Stimulated activated CD8-positive, alpha-beta memory T cell treated with anti-CD3 and anti-CD28 coated beads, Interleukin-7, amount 100 ng/mL, for 48 hours (primary cell): ENCODE measurements at regions not wholly inside any gene's neighbourhood (a gene's known extent, or its start where the extent isn't known, plus 50 kb on each side); places are given as distances from the start of the nearest gene placed in this dataset.
"Not testable (repeated sequence)": the region's sequence is repeated elsewhere in the genome, so short reads cannot be mapped to it uniquely, and the experiment has no call there.

ENCODE experiments used
- DNase-seq, 2 donors: peaks; one replicate each; pipeline ENCODE4 v3.0.0-alpha.2; 2020; ENCODE audit warnings: low read depth in 1 of 2; ENCODE audit errors: extremely low read depth in 1 of 2

GRCh38 chr20:53803492-53804155 is 210.0 kb upstream of the ZNF217 start:
- no peak for DNase-seq

- no peak for DNase-seq
Measured at GRCh38 chr20:53801609-53802370, 208.2 kb upstream of the ZNF217 start.

- DNase-seq: no peak
Measured at GRCh38 chr20:53800883-53801604, 207.4 kb upstream of the ZNF217 start.

GRCh38 chr20:53800418-53800817 is 206.8 kb upstream of the ZNF217 start:
- no peak for DNase-seq

DNA sequence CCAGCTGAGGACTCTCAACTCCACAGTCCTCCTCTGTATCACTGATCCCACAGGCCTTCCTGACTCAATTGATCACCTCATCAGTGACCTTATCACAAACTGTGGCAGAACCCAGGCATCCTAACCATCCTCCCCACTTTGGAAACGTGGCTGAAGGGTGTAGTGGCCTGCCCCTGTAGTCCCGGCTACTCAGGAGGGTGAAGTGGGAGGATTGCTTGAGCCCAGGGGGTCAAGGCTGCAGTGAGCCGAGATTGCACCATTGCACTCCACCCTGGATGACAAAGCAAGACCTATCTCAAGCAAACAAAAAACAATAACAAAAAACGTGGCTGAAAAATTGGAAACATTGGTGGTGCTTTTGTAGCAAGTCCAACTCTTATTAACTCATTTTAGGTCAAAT is 203.4 kb upstream of the ZNF217 start:
- DNase-seq: no peak

- no peak for DNase-seq
Measured at GRCh38 chr20:53795170-53795569, 201.5 kb upstream of the ZNF217 start.

- DNase-seq: no peak
Measured at GRCh38 chr20:53794529-53795115, 201.0 kb upstream of the ZNF217 start.

- DNase-seq: no peak
Measured at GRCh38 chr20:53793783-53794383, 200.2 kb upstream of the ZNF217 start.

DNA sequence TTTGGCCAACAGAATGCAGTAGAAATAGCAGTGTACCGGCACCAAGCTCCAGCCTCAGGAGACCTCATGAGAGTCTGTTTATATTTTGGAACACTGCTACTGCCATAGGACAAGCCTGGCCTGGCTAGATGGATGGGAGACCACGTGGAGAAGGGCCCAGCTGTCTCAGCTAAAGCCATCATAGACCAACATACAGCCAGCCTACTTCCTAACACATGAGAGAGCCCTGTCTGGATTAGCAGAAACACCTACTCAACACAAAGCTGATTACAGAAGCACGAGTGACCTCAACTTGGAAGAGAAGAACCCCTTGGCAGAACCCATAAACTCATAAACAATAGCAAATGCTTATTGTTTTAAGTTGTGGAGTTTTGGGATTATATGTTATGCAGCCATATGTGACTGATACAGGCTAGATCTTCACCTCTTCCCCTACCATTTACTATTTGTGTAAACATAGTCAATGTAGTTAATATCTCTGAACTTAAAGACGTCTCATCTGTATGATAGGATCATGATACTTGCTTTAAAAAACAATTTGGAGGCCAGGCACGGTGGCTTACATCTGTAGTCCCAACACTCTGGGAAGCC is 199.4 kb upstream of the ZNF217 start:
- no peak for DNase-seq

DNA sequence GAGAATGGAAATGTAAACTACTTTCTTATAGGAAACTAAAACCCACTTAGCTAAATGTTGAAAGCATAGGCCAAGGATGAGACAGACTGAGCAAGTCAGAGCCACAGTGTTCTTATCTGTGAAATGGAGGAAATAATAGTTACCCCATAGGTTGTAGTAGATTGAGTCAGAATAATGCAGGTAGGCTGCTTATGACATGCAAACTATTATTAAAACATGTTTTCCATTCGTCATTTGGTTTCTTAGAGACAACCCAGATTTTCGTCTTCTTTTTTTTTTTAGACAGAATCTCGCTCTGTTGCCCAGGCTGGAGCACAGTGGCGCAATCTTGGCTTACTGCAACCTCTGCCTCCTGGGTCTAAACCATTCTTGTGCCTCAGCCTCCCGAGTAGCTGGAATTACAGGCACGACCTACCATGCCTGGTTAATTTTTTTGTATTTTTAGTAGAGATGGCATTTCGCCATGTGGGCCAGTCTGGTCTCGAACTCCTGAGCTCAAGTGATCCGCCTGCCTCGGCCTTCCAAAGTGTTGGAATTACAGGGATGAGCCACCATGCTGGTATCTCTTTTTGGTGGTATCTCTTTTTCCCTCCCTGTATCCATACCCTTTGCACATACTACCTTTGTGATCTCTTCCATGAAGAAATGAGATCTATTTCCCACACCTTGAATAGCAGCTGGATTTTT is 196.5 kb upstream of the ZNF217 start:
- no peak for DNase-seq

GRCh38 chr20:53788253-53789022 is 194.8 kb upstream of the ZNF217 start:
- DNase-seq: no peak

DNA sequence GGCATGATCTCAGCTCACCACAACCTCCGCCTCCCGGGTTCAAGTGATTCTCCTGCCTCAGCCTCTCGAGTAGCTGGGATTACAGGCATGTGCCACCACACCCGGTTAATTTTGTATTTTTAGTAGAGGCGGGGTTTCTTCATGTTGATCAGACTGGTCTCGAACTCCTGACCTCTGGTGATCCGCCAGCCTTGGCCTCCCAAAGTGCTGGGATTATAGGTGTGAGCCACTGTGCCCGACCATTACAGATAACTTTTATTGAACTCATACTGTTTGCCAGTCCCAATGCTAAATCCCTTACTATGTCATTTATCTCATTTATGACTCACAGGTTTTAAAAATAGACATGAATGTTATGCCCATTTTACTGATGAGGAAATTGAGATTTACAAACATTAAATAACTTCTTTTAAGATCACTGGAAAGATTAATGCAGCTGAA is 193.9 kb upstream of the ZNF217 start:
- not testable (repeated sequence) for DNase-seq

- no peak for DNase-seq
Measured at GRCh38 chr20:53786445-53787267, 193.0 kb upstream of the ZNF217 start.

- DNase-seq: no peak
Measured at GRCh38 chr20:53786071-53786444, 192.4 kb upstream of the ZNF217 start.

GRCh38 chr20:53785320-53785719 is 191.7 kb upstream of the ZNF217 start:
- DNase-seq: no peak

- no peak for DNase-seq
Measured at GRCh38 chr20:53783768-53784167, 190.1 kb upstream of the ZNF217 start.

GRCh38 chr20:53782612-53783246 is 189.1 kb upstream of the ZNF217 start:
- no peak for DNase-seq

DNA sequence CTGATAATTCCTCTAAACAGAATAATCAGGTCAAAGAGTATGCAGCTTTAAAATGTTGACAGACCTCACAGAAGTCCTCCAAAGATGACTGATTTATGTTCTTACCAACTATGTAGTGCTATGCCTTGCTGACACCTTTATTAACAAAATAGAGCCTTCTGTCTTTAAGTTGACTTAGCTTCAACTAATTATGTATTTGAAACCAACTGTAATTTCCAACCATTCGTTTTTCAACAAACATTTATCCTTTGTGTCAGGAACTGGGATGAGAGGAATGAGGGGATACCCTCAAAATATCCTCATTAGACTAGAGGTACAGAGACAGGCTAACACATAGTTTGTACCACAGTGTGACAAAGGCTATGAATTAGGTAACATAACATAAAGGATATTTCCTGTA is 186.2 kb upstream of the ZNF217 start:
- no peak for DNase-seq
